Gastroesophageal sphincter (tissue), 4 donors: ENCODE measurements at regions not wholly inside any gene's neighbourhood (a gene's known extent, or its start where the extent isn't known, plus 50 kb on each side); places are given as distances from the start of the nearest gene placed in this dataset.

Experiments
- ATAC-seq: fragments of 150-250 bp; one replicate; pipeline ENCODE4 v1.9.1; 2016; ENCODE audit warnings: mild to moderate bottlenecking, moderate library complexity
- H3K27ac ChIP-seq, 4 donors: fragments of 200-600 bp; sonication (generic) in 3 of 4; 1 replicate in 3 of 4; 2 replicates in 1 of 4; pipeline ENCODE4 v1.5.1; 2016 to 2019
- H3K27me3 ChIP-seq: fragments of 200-600 bp; sonication (generic); one replicate; pipeline ENCODE4 v1.5.1; 2019
- H3K36me3 ChIP-seq, 2 donors: fragments of 200-600 bp; sonication (generic); one replicate each; pipeline ENCODE4 v1.5.1; 2019; ENCODE audit warnings: control low read depth in 1 of 2
- H3K4me1 ChIP-seq, 3 donors: fragments of 200-600 bp; sonication (generic); 1 replicate in 2 of 3; 2 replicates in 1 of 3; pipeline ENCODE4 v1.5.1; 2016 to 2019; ENCODE audit warnings: control low read depth in 2 of 3
- H3K4me3 ChIP-seq, 2 donors: fragments of 200-600 bp; sonication (generic); one replicate each; pipeline ENCODE4 v1.5.1; 2019; ENCODE audit warnings: mild to moderate bottlenecking in 1 of 2, moderate library complexity in 1 of 2
- H3K9me3 ChIP-seq, 3 donors: fragments of 200-600 bp; sonication (generic); one replicate each; pipeline ENCODE4 v1.5.1; 2017 to 2019; ENCODE audit warnings: control low read depth in 2 of 3
- EP300 ChIP-seq: sonication (generic); formaldehyde crosslinking; IDR thresholded peaks from one replicate; pipeline ENCODE4 v1.6.1; 2017; ENCODE audit warnings: antibody characterized with exemption, mild to moderate bottlenecking
- POLR2A ChIP-seq, 2 donors: fragments of 450-650 bp; IDR thresholded peaks; one replicate each; pipeline ENCODE4 v1.6.1; 2017; ENCODE audit warnings: antibody characterized with exemption in 2 of 2, mild to moderate bottlenecking in 2 of 2, moderate library complexity in 1 of 2
- POLR2AphosphoS5 ChIP-seq: sonication (generic); formaldehyde crosslinking; IDR thresholded peaks from one replicate; pipeline ENCODE4 v1.6.1; 2017; ENCODE audit warnings: antibody characterized with exemption
- WGBS, 2 donors: methylation state at CpG; one replicate each; pipeline ENCODE4 v1.1.5; 2018; ENCODE audit warnings: low coverage in 1 of 2; 5-methylcytosine and 5-hydroxymethylcytosine counted together
- TF ChIP-seq, protein P1 (sequence below), 4 experiments: fragments of 200-600 bp in 2 of 4; fragments of 450-650 bp in 2 of 4; sonication (generic) in 1 of 4; IDR thresholded peaks; one replicate each; pipeline ENCODE4 v1.5.1; 2017 to 2019; ENCODE audit warnings: antibody characterized with exemption in 4 of 4, mild to moderate bottlenecking in 2 of 4, moderate library complexity in 2 of 4

DNA sequence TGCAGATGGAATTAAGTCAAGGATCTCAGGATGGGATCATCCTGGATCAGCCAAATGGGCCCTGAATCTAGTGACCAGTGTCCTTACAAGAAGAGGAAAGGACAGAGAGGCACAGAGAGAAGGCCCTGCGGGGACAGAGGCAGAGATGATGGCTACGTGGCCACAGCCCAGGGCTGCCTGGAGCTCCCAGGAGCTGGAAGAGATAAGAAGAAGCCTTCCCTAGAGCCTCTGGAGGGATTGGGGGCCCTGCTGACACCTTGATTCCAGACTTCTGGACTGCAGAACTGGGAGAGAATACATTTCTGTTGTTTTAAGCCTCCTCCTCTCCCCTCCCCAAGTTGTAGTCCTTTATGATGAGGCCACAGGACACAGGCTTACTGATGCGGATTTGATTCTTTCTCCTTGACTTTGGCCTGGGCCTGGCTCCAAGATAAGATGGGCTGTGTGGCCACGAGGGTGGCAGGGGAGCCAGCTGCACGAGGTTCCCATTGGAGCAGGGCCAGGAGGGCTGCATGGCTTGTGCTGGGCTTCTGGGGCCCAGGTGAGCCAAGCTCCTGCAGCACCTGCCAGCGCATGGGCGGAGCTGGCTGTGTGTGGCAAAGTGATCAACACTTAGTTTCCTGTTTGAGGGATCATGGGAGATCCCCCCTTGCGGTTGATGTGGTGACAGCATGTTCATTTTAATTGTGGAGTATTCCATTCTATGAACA lies 146.1 kb downstream of the IRF8 start:
- H3K27ac ChIP-seq: no peak overlapping the region
- no peak overlapping the region for H3K4me3 ChIP-seq
- no peaks in the 10 kb centered on the region for H3K9me3 ChIP-seq
- H3K4me1 ChIP-seq: no peaks in the 10 kb centered on the region
- ATAC-seq: no peak
- TF ChIP-seq EP300: no peak
- TF ChIP-seq, protein P1, sequence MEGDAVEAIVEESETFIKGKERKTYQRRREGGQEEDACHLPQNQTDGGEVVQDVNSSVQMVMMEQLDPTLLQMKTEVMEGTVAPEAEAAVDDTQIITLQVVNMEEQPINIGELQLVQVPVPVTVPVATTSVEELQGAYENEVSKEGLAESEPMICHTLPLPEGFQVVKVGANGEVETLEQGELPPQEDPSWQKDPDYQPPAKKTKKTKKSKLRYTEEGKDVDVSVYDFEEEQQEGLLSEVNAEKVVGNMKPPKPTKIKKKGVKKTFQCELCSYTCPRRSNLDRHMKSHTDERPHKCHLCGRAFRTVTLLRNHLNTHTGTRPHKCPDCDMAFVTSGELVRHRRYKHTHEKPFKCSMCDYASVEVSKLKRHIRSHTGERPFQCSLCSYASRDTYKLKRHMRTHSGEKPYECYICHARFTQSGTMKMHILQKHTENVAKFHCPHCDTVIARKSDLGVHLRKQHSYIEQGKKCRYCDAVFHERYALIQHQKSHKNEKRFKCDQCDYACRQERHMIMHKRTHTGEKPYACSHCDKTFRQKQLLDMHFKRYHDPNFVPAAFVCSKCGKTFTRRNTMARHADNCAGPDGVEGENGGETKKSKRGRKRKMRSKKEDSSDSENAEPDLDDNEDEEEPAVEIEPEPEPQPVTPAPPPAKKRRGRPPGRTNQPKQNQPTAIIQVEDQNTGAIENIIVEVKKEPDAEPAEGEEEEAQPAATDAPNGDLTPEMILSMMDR (IDR thresholded peaks at IDR 0.05): no peak
- no peak for TF ChIP-seq POLR2AphosphoS5
- TF ChIP-seq POLR2A (IDR thresholded peaks at IDR 0.05): no peak
- no peaks in the 10 kb centered on the region for H3K27me3 ChIP-seq
- H3K36me3 ChIP-seq: no peaks in the 10 kb centered on the region
- WGBS, 2 donors: 93 to 95% methylated on average over 2 to 3 of the region's 8 CpGs

DNA sequence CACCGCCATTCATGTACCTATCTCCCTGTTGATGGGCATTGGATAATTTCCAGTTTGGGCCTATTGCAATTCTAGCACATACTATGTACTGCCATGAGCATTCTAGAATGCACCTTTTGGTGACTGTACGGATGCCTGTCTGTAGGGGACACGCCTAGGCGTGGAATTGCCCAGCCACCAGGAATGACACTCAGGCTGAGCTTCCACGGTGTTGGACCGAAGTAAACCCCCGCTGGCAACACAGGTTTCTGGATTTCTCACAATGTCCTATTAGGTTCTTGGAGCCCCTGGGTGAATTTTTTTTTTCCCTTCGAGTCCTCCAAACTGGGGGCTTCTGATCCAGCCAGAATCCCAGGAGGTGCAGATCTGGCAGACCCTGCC lies 146.6 kb downstream of the IRF8 start:
- no peak overlapping the region for H3K27ac ChIP-seq
- TF ChIP-seq POLR2A (IDR thresholded peaks at IDR 0.05) (no peak), EP300 (no peak), POLR2AphosphoS5 (no peak)
- TF ChIP-seq, protein P1 (IDR thresholded peaks at IDR 0.05): no peak

DNA sequence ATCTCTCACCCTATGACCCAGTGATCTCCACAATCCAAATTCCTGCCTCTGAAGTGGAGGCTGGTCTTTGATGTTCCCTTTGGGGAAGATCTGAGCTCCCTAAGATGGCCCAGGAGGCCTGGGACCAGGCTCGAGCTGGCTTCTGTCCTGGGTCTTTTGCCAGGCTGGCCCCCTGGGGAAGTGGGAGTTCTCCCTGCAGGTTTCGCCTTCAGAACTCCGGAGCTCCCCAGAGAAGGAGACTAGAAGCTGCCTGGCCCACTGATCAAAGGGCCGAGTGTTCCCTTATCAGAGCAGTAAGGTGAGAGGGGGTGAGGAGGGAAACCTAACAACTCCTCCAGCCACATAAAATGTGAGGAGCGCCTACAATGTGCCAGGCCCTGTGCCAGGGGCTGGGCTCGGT lies 147.1 kb downstream of the IRF8 start:
- 83% methylated on average over 1 of the region's 6 CpGs; no CpG with 5 or more reads in 1 of the 2 donors for WGBS, 2 donors
- H3K4me1 ChIP-seq: no peaks in the 10 kb centered on the region
- H3K27ac ChIP-seq: no peak overlapping the region
- ATAC-seq: no peak
- no peaks in the 10 kb centered on the region for H3K36me3 ChIP-seq
- no peak overlapping the region for H3K4me3 ChIP-seq
- H3K9me3 ChIP-seq: no peaks in the 10 kb centered on the region
- H3K27me3 ChIP-seq: no peaks in the 10 kb centered on the region
- TF ChIP-seq POLR2A (IDR thresholded peaks at IDR 0.05): no peak
- TF ChIP-seq, protein P1 (IDR thresholded peaks at IDR 0.05): no peak
- TF ChIP-seq EP300: no peak
- TF ChIP-seq POLR2AphosphoS5: no peak

More for the DNA sequence above, 146.6 kb downstream of the IRF8 start:
- no peaks in the 10 kb centered on the region for H3K9me3 ChIP-seq
- H3K4me3 ChIP-seq: no peak overlapping the region
- WGBS, 2 donors: 86 to 97% methylated on average over 6 to 8 of the region's 8 CpGs
- no peaks in the 10 kb centered on the region for H3K36me3 ChIP-seq
- no peak for ATAC-seq
- H3K27me3 ChIP-seq: no peaks in the 10 kb centered on the region
- no peaks in the 10 kb centered on the region for H3K4me1 ChIP-seq

DNA sequence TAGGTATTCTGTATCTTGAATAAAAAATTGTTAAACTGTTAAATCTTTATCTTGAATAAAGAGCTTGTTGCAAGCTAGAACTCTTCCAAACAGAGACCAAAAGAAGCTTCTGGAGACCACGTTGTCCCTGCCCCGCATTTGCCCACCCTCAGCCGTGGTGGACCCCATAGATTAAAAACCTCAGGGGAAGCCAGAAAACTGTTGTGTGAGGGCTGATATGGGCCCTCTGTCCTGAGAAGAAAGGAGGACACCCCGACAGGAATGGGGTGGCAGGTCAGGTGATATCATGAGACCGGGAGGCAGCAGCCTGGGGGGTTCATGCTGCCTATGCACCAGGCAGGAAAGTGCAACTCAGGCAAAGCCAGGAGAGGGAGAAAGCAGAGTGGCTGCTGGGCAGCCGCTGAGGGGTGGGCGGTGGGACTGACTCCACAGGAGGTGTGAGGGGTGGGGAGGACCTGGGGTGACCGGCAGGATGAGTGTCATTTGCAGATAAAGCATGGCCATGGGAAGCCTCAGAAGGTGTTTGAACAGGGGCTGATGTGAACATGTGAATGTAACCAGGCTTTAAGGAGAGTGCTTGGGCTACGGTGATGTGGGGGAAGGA lies 147.8 kb downstream of the IRF8 start:
- Histone ChIP-seq H3K27me3 (no peaks in the 10 kb centered on the region), H3K4me3 (no peak overlapping the region), H3K36me3 (no peaks in the 10 kb centered on the region), H3K27ac (no peak overlapping the region), H3K4me1 (peaks cover 0 to 7% (median 0%) of the 10 kb centered on the region in 3 donors), H3K9me3 (no peaks in the 10 kb centered on the region)
- WGBS, 2 donors: 68 to 93% methylated on average over 3 to 8 of the region's 9 CpGs
- no peak for ATAC-seq
- no peak for TF ChIP-seq EP300

DNA sequence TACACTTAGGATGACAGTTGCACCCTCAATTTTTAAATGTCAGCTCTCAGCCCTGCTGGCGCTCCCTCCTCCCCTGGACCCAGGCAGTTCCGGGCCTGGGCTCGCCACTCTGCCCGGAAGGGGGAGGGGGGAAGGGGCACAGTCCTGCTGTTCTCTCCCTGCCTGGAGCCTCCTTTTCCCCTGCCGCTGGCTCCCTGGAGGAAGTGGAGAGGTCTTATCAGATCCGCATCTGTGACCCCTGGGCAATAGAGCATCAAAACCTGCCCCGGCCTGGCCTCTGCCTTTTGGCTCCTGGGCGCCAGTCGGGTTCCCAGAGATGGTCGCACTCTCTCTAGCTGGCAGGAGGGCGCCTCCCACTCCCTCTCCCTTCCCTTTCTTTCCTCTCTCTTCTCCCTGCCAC lies 149.3 kb downstream of the IRF8 start:
- H3K4me1 ChIP-seq: peaks cover 0 to 9% (median 0%) of the 10 kb centered on the region in 3 donors
- H3K27ac ChIP-seq: no peak overlapping the region
- H3K27me3 ChIP-seq: no peaks in the 10 kb centered on the region
- H3K4me3 ChIP-seq: no peak overlapping the region
- no peaks in the 10 kb centered on the region for H3K36me3 ChIP-seq
- H3K9me3 ChIP-seq: no peaks in the 10 kb centered on the region
- WGBS, 2 donors: 84% methylated on average over 8 of the region's 11 CpGs; no CpG with 5 or more reads in 1 of the 2 donors
- TF ChIP-seq EP300: no peak
- TF ChIP-seq POLR2AphosphoS5: no peak
- TF ChIP-seq, protein P1 (IDR thresholded peaks at IDR 0.05): no peak
- no peak for TF ChIP-seq POLR2A (IDR thresholded peaks at IDR 0.05)
- no peak for ATAC-seq
